GM18519 (cell line): ENCODE measurements at regions not wholly inside any gene's neighbourhood (a gene's known extent, or its start where the extent isn't known, plus 50 kb on each side); places are given as distances from the start of the nearest gene placed in this dataset.
"Not testable (repeated sequence)": the region's sequence is repeated elsewhere in the genome, so short reads cannot be mapped to it uniquely, and the experiment has no call there.

Source experiments
- ATAC-seq: cut with Tn5 transposase; IDR thresholded peaks from one replicate; pipeline ENCODE4 v1.9.1; 2021; ENCODE audit warnings: mild to moderate bottlenecking, moderate library complexity; ENCODE audit not compliant: unreplicated experiment, low FRiP score

GRCh38 chr3:25894101-25894500 is 104.2 kb downstream of the OXSM start:
- ATAC-seq: no peak

DNA sequence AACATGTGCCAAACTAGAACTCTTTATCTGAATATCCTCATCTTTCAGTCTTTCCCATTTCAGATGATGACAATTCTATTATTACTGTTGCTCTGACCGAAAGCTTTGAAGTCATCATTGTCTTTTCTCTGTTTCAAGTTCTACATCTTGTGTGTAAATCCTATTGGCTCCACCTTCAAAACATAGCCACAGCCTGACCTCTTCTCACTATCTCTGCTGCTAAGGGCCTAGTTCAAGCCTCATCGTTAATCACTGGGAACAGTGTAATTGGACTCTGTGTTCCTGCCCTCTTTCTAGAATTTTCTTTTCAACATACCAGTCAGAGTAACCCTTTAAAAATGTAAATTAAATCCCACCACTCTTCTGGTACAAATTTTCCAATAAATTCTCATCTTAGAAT is 105.1 kb downstream of the OXSM start:
- no peak for ATAC-seq

GRCh38 chr3:25895443-25895842 is 105.6 kb downstream of the OXSM start:
- ATAC-seq: no peak

DNA sequence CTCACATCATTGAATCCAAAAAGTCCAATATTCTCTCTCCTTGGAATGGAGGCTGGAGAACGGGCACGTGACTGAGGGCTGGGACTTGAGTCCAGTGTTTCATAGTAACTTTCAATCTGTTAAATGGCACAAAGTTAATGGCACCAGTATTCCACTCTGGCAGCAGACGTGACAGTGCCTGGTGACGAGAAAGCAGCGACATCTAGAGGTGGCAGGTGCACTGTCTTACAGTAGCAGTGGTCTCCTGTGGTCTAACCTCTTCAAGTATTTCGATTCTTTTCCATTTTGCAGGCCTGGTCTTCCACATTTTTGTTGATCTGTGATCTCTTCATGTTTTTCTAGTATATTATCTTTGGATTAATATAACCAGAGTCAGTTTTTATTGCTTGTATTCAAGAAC is 107.1 kb downstream of the OXSM start:
- ATAC-seq: peak; percentile 73

GRCh38 chr3:25899352-25900101 is 109.6 kb downstream of the OXSM start:
- no peak for ATAC-seq

- ATAC-seq: no peak
These were observed 110.3 kb downstream of the OXSM start for GRCh38 chr3:25900161-25900560.

- ATAC-seq: no peak
These were observed 111.9 kb downstream of the OXSM start for GRCh38 chr3:25901796-25902195.

DNA sequence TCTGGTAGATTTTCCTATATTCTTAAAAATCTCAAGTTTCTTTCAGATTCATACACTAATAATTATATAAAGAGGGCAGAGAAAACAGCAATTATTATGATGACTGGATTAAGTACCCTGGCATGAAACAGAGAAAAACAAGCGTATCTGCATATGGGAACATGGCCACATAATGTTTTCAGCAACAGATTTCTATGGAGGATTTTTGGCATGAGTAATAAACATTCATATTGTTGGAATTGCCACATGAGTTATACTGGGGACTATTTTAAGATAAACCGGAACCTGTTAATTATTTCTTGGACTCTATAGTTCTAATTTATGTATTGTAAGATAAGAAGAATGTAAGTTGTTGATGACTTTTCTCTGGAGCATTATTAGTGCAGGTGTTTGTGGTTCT is 112.7 kb downstream of the OXSM start:
- ATAC-seq: no peak

DNA sequence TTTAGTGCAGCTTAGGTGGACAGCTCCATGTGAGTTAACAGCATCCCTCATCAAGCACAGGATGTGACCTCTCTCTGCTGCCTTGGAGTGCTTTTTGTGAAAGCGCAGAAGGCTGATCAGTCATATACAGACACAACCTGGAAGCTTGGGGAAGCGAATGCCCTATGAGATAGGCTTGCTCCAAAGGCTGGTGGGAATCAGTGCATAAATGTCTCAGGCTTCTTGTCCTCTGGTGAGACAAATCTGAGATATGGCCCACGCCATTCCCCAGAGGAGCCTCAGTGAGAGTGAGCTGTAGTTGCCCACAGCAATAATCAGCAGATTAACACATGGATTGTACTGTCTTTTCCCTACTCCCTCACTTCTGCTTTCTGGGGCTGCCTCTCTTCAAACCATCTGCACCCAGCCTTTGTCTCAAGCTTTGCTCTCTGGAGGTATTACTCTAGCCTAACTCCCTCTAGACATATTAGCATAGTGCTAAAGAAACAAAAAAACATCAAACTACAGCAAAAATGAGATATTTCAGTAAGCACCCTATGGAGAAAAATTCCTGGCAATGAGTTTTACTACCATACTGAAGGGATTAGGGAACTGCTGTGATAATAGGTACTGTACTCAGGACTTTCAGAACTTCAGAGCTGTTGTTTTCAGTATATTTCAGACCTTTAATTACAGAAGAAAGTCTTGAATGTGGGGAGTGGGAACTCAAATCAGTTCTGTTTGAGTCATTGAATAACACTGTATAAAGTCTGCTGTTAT is 113.7 kb downstream of the OXSM start:
- ATAC-seq: no peak

GRCh38 chr3:25904206-25904605 is 114.3 kb downstream of the OXSM start:
- ATAC-seq: no peak

GRCh38 chr3:25906132-25906906 is 116.4 kb downstream of the OXSM start:
- ATAC-seq: no peak

- no peak for ATAC-seq
These were observed 117.2 kb downstream of the OXSM start for GRCh38 chr3:25907081-25907480.

GRCh38 chr3:25910105-25910504 is 120.2 kb downstream of the OXSM start:
- ATAC-seq: no peak

- no peak for ATAC-seq
These were observed 121.1 kb downstream of the OXSM start for GRCh38 chr3:25910997-25911396.

GRCh38 chr3:25911525-25912295 is 121.8 kb downstream of the OXSM start:
- ATAC-seq: no peak

- ATAC-seq: no peak
These were observed 123.3 kb downstream of the OXSM start for GRCh38 chr3:25913179-25913578.

DNA sequence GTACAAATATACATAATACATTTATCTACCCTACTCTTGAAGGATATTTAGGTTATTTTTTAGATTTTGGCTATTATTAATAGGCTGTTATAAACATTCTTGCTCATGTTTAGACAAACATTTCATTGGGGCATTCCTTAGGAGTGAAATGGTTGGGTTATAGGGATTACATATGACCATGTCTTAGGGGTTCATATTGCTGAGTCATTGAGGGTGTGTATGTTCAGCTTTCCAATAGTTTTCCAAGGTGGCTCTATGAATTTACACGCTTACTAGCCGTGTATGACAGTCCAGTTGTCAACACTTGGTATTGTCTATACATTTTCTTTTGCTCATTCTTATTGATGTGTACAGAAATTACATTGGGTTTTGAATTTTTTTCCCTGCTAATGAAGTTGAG is 125.8 kb downstream of the OXSM start:
- no peak for ATAC-seq

DNA sequence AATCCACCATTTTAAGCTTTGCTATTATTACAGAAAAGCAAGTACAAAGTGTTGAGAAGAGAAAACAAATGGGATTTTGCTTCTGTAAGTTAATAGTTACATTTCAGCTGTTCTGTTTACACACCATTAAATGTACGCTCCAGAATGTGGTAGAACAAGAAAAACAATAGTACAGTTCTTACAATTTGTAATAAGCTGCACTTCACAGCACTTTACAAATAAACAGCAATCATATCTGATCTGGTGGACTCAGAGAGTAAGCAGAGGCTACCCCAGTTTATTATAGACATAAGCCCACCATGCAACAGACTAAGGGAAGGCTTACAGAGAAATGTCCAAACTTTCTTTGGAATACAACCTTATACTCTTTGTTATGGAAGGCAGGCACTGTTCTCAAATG is 126.4 kb downstream of the OXSM start:
- no peak for ATAC-seq

GRCh38 chr3:25931967-25932366 is 142.1 kb downstream of the OXSM start:
- not testable (repeated sequence) for ATAC-seq

DNA sequence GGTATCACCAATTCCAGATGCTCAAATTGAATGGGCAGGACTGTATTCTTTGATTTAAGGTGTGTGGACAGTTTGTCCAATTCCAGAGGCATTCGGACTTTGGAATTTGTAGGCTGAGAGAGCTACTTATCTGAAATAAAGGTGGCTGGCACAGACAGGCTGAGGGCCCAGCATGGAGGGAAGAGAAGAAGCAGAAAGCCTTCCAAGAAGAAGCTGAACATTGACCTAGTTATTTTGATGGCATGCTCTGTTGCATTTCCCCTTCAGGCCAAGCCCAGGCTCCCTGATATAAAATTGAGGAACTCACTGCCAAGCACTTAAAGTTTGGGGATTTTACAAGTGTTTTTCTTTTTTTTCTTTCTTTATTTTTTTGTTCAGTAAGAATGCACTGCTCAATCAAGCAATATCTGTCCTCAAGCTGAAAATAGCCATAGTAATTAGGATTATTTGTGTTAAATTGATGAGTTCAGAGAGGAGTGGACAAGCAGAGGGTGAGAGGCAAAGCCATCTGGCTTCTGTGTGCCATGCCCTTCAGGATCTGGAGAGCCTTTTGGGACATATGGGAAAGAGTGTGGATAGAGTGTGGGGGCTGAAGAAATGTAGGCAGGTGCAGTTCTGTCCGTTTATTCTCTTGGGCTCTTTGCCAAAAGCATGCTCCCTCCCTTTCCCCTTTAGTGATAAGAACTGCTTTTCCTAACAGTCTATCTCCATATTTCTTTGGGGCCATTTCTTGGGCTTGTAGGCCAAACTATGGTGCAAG is 148.9 kb downstream of the OXSM start:
- no peak for ATAC-seq
